Liver (tissue), 8 donors: ENCODE measurements at regions not wholly inside any gene's neighbourhood (a gene's known extent, or its start where the extent isn't known, plus 50 kb on each side); places are given as distances from the start of the nearest gene placed in this dataset.

Experiments used
- DNase-seq: peaks from one replicate; pipeline ENCODE4 v3.0.0-alpha.2; 2017; ENCODE audit warnings: low spot score
- H3K27ac ChIP-seq, 2 donors: one replicate each; pipeline ENCODE4 v1.7.0; 2013; ENCODE audit warnings: inconsistent platforms in 2 of 2, low read length in 2 of 2, control low read depth in 1 of 2, low read depth in 1 of 2, mild to moderate bottlenecking in 1 of 2
- H3K27me3 ChIP-seq, 4 donors: one replicate each; pipeline versions ENCODE4 v1.6.1 to v1.7.0; 2013; ENCODE audit warnings: low read length in 3 of 4, inconsistent platforms in 1 of 4, mild to moderate bottlenecking in 1 of 4, moderate library complexity in 1 of 4; ENCODE audit not compliant: control insufficient read depth in 4 of 4, insufficient read depth in 4 of 4
- H3K36me3 ChIP-seq, 4 donors: one replicate each; pipeline versions ENCODE4 v1.6.1 to v1.7.0; 2013; ENCODE audit warnings: low read length in 3 of 4, mild to moderate bottlenecking in 3 of 4, low read depth in 1 of 4, moderate library complexity in 1 of 4; ENCODE audit not compliant: control insufficient read depth in 4 of 4, insufficient read depth in 3 of 4
- H3K4me1 ChIP-seq, 4 donors: one replicate each; pipeline versions ENCODE4 v1.6.1 to v1.7.0; 2013; ENCODE audit warnings: low read length in 3 of 4, mild to moderate bottlenecking in 3 of 4, moderate library complexity in 1 of 4; ENCODE audit not compliant: control insufficient read depth in 4 of 4, insufficient read depth in 4 of 4
- H3K4me3 ChIP-seq, 3 donors: one replicate each; pipeline versions ENCODE4 v1.6.1 to v1.7.0; 2013; ENCODE audit warnings: low read length in 3 of 3, control low read depth in 1 of 3, low read depth in 1 of 3, mild to moderate bottlenecking in 1 of 3
- H3K9ac ChIP-seq, 2 donors: one replicate each; pipeline ENCODE4 v1.7.0; 2013; ENCODE audit warnings: low read length in 2 of 2, mild to moderate bottlenecking in 2 of 2, moderate library complexity in 2 of 2, control low read depth in 1 of 2, low read depth in 1 of 2
- H3K9me3 ChIP-seq, 4 donors: one replicate each; pipeline versions ENCODE4 v1.6.1 to v1.7.0; 2013; ENCODE audit warnings: low read length in 3 of 4; ENCODE audit not compliant: control insufficient read depth in 4 of 4
- CTCF ChIP-seq: fragments of 150-350 bp; IDR thresholded peaks from 2 replicates; pipeline ENCODE4 v1.5.1; 2017; ENCODE audit warnings: improper control_type of control experiment, low read depth, low read length; ENCODE audit not compliant: missing input control
- EGR1 ChIP-seq, 2 donors: IDR thresholded peaks; 2 replicates each; pipeline ENCODE4 v1.6.1; 2016 to 2018; ENCODE audit warnings: antibody characterized with exemption in 2 of 2, low read depth in 2 of 2
- FOXA1 ChIP-seq: IDR thresholded peaks from 2 replicates; pipeline ENCODE4 v1.6.1; 2016; ENCODE audit warnings: antibody characterized with exemption
- FOXA2 ChIP-seq: IDR thresholded peaks from 2 replicates; pipeline ENCODE4 v1.6.1; 2016; ENCODE audit warnings: antibody characterized with exemption
- GABPA ChIP-seq, 2 donors: IDR thresholded peaks in 1 of 2; conservative IDR thresholded peaks in 1 of 2; 2 replicates each; pipeline ENCODE4 v1.6.1; 2016; ENCODE audit warnings: antibody characterized with exemption in 2 of 2, mild to moderate bottlenecking in 1 of 2, moderate library complexity in 1 of 2
- HNF4A ChIP-seq, 2 donors: conservative IDR thresholded peaks; 2 replicates each; pipeline ENCODE4 v1.6.1; 2016; ENCODE audit warnings: antibody characterized with exemption in 2 of 2, mild to moderate bottlenecking in 2 of 2
- HNF4G ChIP-seq: IDR thresholded peaks from 2 replicates; pipeline ENCODE4 v1.6.1; 2016; ENCODE audit warnings: antibody characterized with exemption
- JUND ChIP-seq, 2 donors: IDR thresholded peaks; 2 replicates each; pipeline ENCODE4 v1.6.1; 2016; ENCODE audit warnings: antibody characterized with exemption in 2 of 2
- MAX ChIP-seq: IDR thresholded peaks from 2 replicates; pipeline ENCODE4 v1.6.1; 2016; ENCODE audit warnings: antibody characterized with exemption
- NR2F2 ChIP-seq: IDR thresholded peaks from 2 replicates; pipeline ENCODE4 v1.6.1; 2016; ENCODE audit warnings: antibody characterized with exemption
- RAD21 ChIP-seq, 2 donors: IDR thresholded peaks; 2 replicates each; pipeline ENCODE4 v1.6.1; 2016; ENCODE audit warnings: antibody characterized with exemption in 2 of 2, mild to moderate bottlenecking in 2 of 2
- REST ChIP-seq: IDR thresholded peaks from 2 replicates; pipeline ENCODE4 v1.6.1; 2016; ENCODE audit warnings: antibody characterized with exemption, mild to moderate bottlenecking
- RXRA ChIP-seq, 2 donors: IDR thresholded peaks; 2 replicates each; pipeline ENCODE4 v1.6.1; 2017 to 2018; ENCODE audit warnings: antibody characterized with exemption in 2 of 2, mild to moderate bottlenecking in 1 of 2
- SP1 ChIP-seq: IDR thresholded peaks from 2 replicates; pipeline ENCODE4 v1.6.1; 2018; ENCODE audit warnings: antibody characterized with exemption, mild to moderate bottlenecking
- YY1 ChIP-seq: IDR thresholded peaks from 2 replicates; pipeline ENCODE4 v1.6.1; 2016; ENCODE audit warnings: antibody characterized with exemption, mild to moderate bottlenecking
- ZBTB33 ChIP-seq: IDR thresholded peaks from 2 replicates; pipeline ENCODE4 v1.6.1; 2016; ENCODE audit warnings: antibody characterized with exemption
- WGBS: extraction: QIAGEN DNeasy Blood & Tissue Kit; methylation state at CpG from one replicate; pipeline ENCODE4 v1.1.7; 2013; 5-methylcytosine and 5-hydroxymethylcytosine counted together
- donor health status: healthy.
- donor health status: healthy.
- donor health status: healthy.
- donor health status: healthy.
- donor health status: healthy.

- H3K9ac ChIP-seq = no peak overlapping the region
- TF ChIP-seq GABPA (IDR thresholded peaks at IDR 0.05 in 1 of 2, conservative IDR thresholded peaks at IDR 0.05 in 1 of 2) = no peak
- no peak for TF ChIP-seq ZBTB33
- no peak for TF ChIP-seq FOXA2
- no peak for TF ChIP-seq SP1
- no peak for TF ChIP-seq CTCF
- TF ChIP-seq JUND (IDR thresholded peaks at IDR 0.05) = no peak
- no peak for TF ChIP-seq RAD21 (IDR thresholded peaks at IDR 0.05)
- TF ChIP-seq HNF4G = no peak
- no peak for TF ChIP-seq FOXA1
- TF ChIP-seq REST = no peak
- TF ChIP-seq HNF4A (conservative IDR thresholded peaks at IDR 0.05) = no peak
- no peak for TF ChIP-seq MAX
- no peak for TF ChIP-seq YY1
- TF ChIP-seq NR2F2 = no peak
- no peak for TF ChIP-seq RXRA (IDR thresholded peaks at IDR 0.05)
- TF ChIP-seq EGR1 (IDR thresholded peaks at IDR 0.05; ENCODE audit: low read depth in 2 of 2) = no peak
- H3K27me3 ChIP-seq = peaks cover 0 to 2% (median 0%) of the 10 kb centered on the region in 4 donors
- H3K27ac ChIP-seq = no peak overlapping the region
- DNase-seq = no peak
- H3K4me3 ChIP-seq = no peak overlapping the region
- H3K4me1 ChIP-seq = no peaks in the 10 kb centered on the region
- no peaks in the 10 kb centered on the region for H3K36me3 ChIP-seq
- no peaks in the 10 kb centered on the region for H3K9me3 ChIP-seq
Measured at GRCh38 chr12:17020765-17021164, 414.8 kb upstream of the LMO3 start.

- Histone ChIP-seq H3K4me3 (no peak overlapping the region), H3K36me3 (no peaks in the 10 kb centered on the region), H3K9ac (no peak overlapping the region), H3K9me3 (no peaks in the 10 kb centered on the region), H3K27ac (no peak overlapping the region), H3K27me3 (peaks cover 0 to 2% (median 0%) of the 10 kb centered on the region in 4 donors), H3K4me1 (no peaks in the 10 kb centered on the region)
- 75% methylated on average over 3 of the region's 3 CpGs for WGBS
- no peak for DNase-seq
- no peak for TF ChIP-seq REST
- no peak for TF ChIP-seq NR2F2
- no peak for TF ChIP-seq HNF4A (conservative IDR thresholded peaks at IDR 0.05)
- no peak for TF ChIP-seq CTCF
- no peak for TF ChIP-seq EGR1 (IDR thresholded peaks at IDR 0.05; ENCODE audit: low read depth in 2 of 2)
- TF ChIP-seq YY1 = no peak
- no peak for TF ChIP-seq FOXA2
- no peak for TF ChIP-seq RXRA (IDR thresholded peaks at IDR 0.05)
Measured at GRCh38 chr12:17017402-17017801, 411.4 kb upstream of the LMO3 start.
